ENCODE measurements at regions not wholly inside any gene's neighbourhood (a gene's known extent, or its start where the extent isn't known, plus 50 kb on each side); places are given as distances from the start of the nearest gene placed in this dataset.

GRCh38 chr14:100955201-100955600, 51.7 kb upstream of the RTL1 start:
- POLR2A ChIA-PET, result no interaction called here
- H3K27me3 Mint-ChIP-seq, result peaks cover under 1% of the 10 kb centered on the region
- no peak overlapping the region for H3K4me3 Mint-ChIP-seq
- no peak for DNase-seq
- H3K4me1 Mint-ChIP-seq, result no peaks in the 10 kb centered on the region
- H3K9me3 Mint-ChIP-seq, result no peaks in the 10 kb centered on the region
- CTCF ChIA-PET, result no interaction called here
- no peaks in the 10 kb centered on the region for H3K36me3 Mint-ChIP-seq (ENCODE audit: low read depth)
- H3K27ac Mint-ChIP-seq, result no peak overlapping the region

DNA sequence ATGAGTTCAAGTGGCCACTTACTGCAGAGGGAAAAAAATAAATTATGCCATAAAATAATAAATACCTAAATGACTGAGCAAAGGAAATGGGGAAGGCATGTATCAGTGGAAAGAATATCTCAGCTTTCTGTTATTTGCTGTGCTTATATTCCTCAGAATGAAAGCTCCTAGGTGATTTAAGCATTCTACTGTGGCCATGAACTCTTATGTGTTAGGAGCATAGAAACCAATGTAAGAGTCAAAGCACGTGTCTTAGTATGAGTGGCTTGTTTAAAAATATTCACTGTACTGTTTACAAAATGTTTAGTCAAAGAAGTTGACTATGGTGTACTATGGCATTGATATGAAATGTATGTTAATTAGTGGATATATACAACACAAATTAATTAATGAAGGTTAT, 59.0 kb upstream of the RTL1 start:
- Mint-ChIP-seq H3K4me3 (no peak overlapping the region), H3K27me3 (peaks cover 4% of the 10 kb centered on the region), H3K4me1 (no peaks in the 10 kb centered on the region), H3K9me3 (no peaks in the 10 kb centered on the region), H3K36me3 (ENCODE audit: low read depth) (no peaks in the 10 kb centered on the region), H3K27ac (no peak overlapping the region)
- ChIA-PET POLR2A (no interaction called here), CTCF (no interaction called here)
- DNase-seq, result no peak

DNA sequence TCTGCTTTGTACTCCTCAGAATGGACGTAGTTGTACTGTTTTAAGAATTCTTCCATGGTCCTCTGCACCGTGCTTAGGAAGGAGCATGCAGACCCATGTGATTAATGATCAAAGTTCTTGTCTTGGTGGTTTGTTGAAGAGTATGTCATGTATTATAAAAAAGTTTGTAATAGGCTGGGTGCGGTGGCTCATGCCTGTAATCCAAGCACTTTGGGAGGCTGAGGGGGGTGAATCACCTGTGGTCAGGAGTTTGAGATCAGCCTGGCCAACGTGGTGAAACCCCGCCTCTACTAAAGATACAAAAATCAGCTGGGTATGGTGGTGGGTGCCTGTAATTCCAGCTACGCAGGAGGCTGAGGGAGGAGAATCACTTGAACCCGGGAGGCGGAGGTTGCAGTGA, 61.8 kb upstream of the RTL1 start:
- POLR2A ChIA-PET, result no interaction called here

GRCh38 chr14:100967178-100967577, 63.7 kb upstream of the RTL1 start:
- DNase-seq, result no peak
- no peaks in the 10 kb centered on the region for H3K9me3 Mint-ChIP-seq
- no peak overlapping the region for H3K27ac Mint-ChIP-seq
- H3K4me1 Mint-ChIP-seq, result no peaks in the 10 kb centered on the region
- CTCF ChIA-PET, result no interaction called here
- H3K27me3 Mint-ChIP-seq, result no peaks in the 10 kb centered on the region
- POLR2A ChIA-PET, result no interaction called here
- no peak overlapping the region for H3K4me3 Mint-ChIP-seq
- no peaks in the 10 kb centered on the region for H3K36me3 Mint-ChIP-seq (ENCODE audit: low read depth)

More for the DNA sequence above, 61.8 kb upstream of the RTL1 start:
- H3K4me1 Mint-ChIP-seq, result no peaks in the 10 kb centered on the region
- H3K9me3 Mint-ChIP-seq, result no peaks in the 10 kb centered on the region
- DNase-seq, result no peak
- no peak overlapping the region for H3K27ac Mint-ChIP-seq
- H3K27me3 Mint-ChIP-seq, result peaks cover 2% of the 10 kb centered on the region
- H3K36me3 Mint-ChIP-seq (ENCODE audit: low read depth), result no peaks in the 10 kb centered on the region
- CTCF ChIA-PET, result no interaction called here
- no peak overlapping the region for H3K4me3 Mint-ChIP-seq

DNA sequence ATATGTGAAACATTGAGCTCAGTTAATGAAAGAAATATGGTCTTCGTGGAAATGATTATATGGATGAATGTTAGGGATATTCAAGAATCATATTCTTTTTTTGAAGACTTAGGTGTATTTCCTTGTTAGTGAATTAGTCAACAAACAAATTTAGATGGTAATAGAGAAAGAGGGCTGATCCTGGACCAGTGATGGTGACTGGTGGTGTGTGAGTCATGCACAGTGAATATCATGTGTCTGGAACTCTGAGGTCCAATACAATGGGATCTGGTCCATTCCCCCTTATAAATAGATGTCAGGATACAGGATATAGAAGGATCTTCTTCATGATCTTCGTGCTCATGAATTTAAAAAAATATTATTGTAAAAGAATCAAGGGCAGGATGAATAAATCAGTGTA, 64.4 kb upstream of the RTL1 start:
- Mint-ChIP-seq H3K4me3 (no peak overlapping the region), H3K4me1 (no peaks in the 10 kb centered on the region), H3K27me3 (no peaks in the 10 kb centered on the region), H3K27ac (no peak overlapping the region), H3K36me3 (ENCODE audit: low read depth) (no peaks in the 10 kb centered on the region), H3K9me3 (no peaks in the 10 kb centered on the region)
- DNase-seq, result no peak
- POLR2A ChIA-PET, result no interaction called here
- CTCF ChIA-PET, result no interaction called here

GRCh38 chr14:100972118-100972897, 68.8 kb upstream of the RTL1 start:
- no peaks in the 10 kb centered on the region for H3K4me1 Mint-ChIP-seq
- H3K27ac Mint-ChIP-seq, result no peak overlapping the region
- no peaks in the 10 kb centered on the region for H3K36me3 Mint-ChIP-seq (ENCODE audit: low read depth)
- ChIA-PET CTCF (no interaction called here), POLR2A (no interaction called here)
- no peak overlapping the region for H3K4me3 Mint-ChIP-seq
- no peaks in the 10 kb centered on the region for H3K9me3 Mint-ChIP-seq
- no peaks in the 10 kb centered on the region for H3K27me3 Mint-ChIP-seq
- no peak for DNase-seq

GRCh38 chr14:100975671-100976070, 72.1 kb upstream of the RTL1 start:
- no peaks in the 10 kb centered on the region for H3K9me3 Mint-ChIP-seq
- H3K27me3 Mint-ChIP-seq, result peaks cover 4% of the 10 kb centered on the region
- no peaks in the 10 kb centered on the region for H3K4me1 Mint-ChIP-seq
- no peaks in the 10 kb centered on the region for H3K36me3 Mint-ChIP-seq (ENCODE audit: low read depth)
- no peak overlapping the region for H3K27ac Mint-ChIP-seq
- H3K4me3 Mint-ChIP-seq, result no peak overlapping the region
- CTCF ChIA-PET, result interaction anchor here (0.6 kb wide), 1 partner anchor 267 kb away, joined by 6 read pairs; no protein-coding TSS in a partner anchor
- POLR2A ChIA-PET, result no interaction called here
- DNase-seq, result no peak

- ChIA-PET POLR2A (no interaction called here), CTCF (no interaction called here)
- Mint-ChIP-seq H3K9me3 (no peaks in the 10 kb centered on the region), H3K27me3 (peaks cover 4% of the 10 kb centered on the region), H3K27ac (no peak overlapping the region), H3K36me3 (ENCODE audit: low read depth) (no peaks in the 10 kb centered on the region), H3K4me3 (no peak overlapping the region), H3K4me1 (no peaks in the 10 kb centered on the region)
- no peak for DNase-seq
These were observed 75.6 kb upstream of the RTL1 start for GRCh38 chr14:100979079-100979478.

- H3K4me1 Mint-ChIP-seq, result no peaks in the 10 kb centered on the region
- peaks cover 4% of the 10 kb centered on the region for H3K27me3 Mint-ChIP-seq
- ChIA-PET CTCF (no interaction called here), POLR2A (no interaction called here)
- H3K9me3 Mint-ChIP-seq, result no peaks in the 10 kb centered on the region
- H3K36me3 Mint-ChIP-seq (ENCODE audit: low read depth), result no peaks in the 10 kb centered on the region
- no peak overlapping the region for H3K27ac Mint-ChIP-seq
- no peak for DNase-seq
- no peak overlapping the region for H3K4me3 Mint-ChIP-seq
These were observed 76.3 kb upstream of the RTL1 start for GRCh38 chr14:100979780-100980179.

- DNase-seq, result no peak
- H3K27me3 Mint-ChIP-seq, result peaks cover 4% of the 10 kb centered on the region
- no peaks in the 10 kb centered on the region for H3K4me1 Mint-ChIP-seq
- ChIA-PET POLR2A (no interaction called here), CTCF (no interaction called here)
- no peak overlapping the region for H3K4me3 Mint-ChIP-seq
- no peaks in the 10 kb centered on the region for H3K9me3 Mint-ChIP-seq
- H3K27ac Mint-ChIP-seq, result no peak overlapping the region
- H3K36me3 Mint-ChIP-seq (ENCODE audit: low read depth), result no peaks in the 10 kb centered on the region
These were observed 77.3 kb upstream of the RTL1 start for GRCh38 chr14:100980823-100981222.

DNA sequence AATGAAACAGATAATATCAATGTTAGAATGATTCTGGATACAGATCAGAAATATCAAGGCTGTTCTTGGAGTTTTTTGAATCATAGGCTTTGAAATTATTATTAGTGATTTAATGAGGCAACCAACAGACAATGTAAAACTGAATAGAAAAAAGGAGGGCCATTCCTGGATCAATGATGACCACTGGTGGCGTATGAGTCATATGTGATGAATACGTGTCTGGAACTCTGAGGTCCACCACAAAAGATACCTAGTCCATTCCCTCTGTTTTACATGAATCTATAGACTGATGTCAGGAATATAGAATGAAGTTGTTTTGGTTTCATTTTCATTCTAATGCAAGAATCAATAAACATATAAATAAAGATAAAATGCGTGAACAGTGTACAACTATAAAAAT, 78.3 kb upstream of the RTL1 start:
- no peak for DNase-seq
- no peaks in the 10 kb centered on the region for H3K4me1 Mint-ChIP-seq
- no peaks in the 10 kb centered on the region for H3K9me3 Mint-ChIP-seq
- H3K27me3 Mint-ChIP-seq, result peaks cover 6% of the 10 kb centered on the region
- no peak overlapping the region for H3K27ac Mint-ChIP-seq
- H3K4me3 Mint-ChIP-seq, result no peak overlapping the region
- ChIA-PET CTCF (no interaction called here), POLR2A (no interaction called here)
- no peaks in the 10 kb centered on the region for H3K36me3 Mint-ChIP-seq (ENCODE audit: low read depth)

- Mint-ChIP-seq H3K27me3 (peaks cover 6% of the 10 kb centered on the region), H3K36me3 (ENCODE audit: low read depth) (no peaks in the 10 kb centered on the region), H3K4me1 (no peaks in the 10 kb centered on the region), H3K9me3 (no peaks in the 10 kb centered on the region), H3K4me3 (no peak overlapping the region), H3K27ac (no peak overlapping the region)
- POLR2A ChIA-PET, result no interaction called here
- no peak for DNase-seq
- CTCF ChIA-PET, result no interaction called here
These were observed 78.8 kb upstream of the RTL1 start for GRCh38 chr14:100982353-100982752.

DNA sequence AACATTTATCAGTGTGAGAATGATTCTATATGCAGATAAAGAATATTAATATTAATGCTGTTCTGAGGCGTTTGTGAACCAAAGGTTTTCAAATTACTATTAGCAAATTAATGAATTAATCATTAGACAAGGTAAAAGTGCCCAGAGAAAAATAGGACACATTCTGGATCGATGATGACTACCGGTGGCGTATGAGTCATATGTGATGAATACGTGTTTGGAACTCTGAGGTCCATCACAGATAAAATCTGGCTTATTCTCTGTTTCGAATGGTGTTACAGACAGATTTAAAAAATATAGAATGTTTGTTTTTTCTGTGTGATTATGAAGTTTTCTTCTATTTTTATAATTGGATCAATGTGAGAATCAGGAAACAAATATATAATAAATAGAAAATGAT, 79.2 kb upstream of the RTL1 start:
- ChIA-PET CTCF (no interaction called here), POLR2A (no interaction called here)
- Mint-ChIP-seq H3K36me3 (ENCODE audit: low read depth) (no peaks in the 10 kb centered on the region), H3K27me3 (peaks cover 6% of the 10 kb centered on the region), H3K9me3 (no peaks in the 10 kb centered on the region), H3K4me1 (no peaks in the 10 kb centered on the region), H3K27ac (no peak overlapping the region), H3K4me3 (no peak overlapping the region)
- DNase-seq, result no peak

GRCh38 chr14:100983710-100984109, 80.2 kb upstream of the RTL1 start:
- H3K4me3 Mint-ChIP-seq, result no peak overlapping the region
- ChIA-PET POLR2A (no interaction called here), CTCF (no interaction called here)
- H3K27me3 Mint-ChIP-seq, result peaks cover 4% of the 10 kb centered on the region
- no peak overlapping the region for H3K27ac Mint-ChIP-seq
- no peaks in the 10 kb centered on the region for H3K9me3 Mint-ChIP-seq
- H3K36me3 Mint-ChIP-seq (ENCODE audit: low read depth), result no peaks in the 10 kb centered on the region
- no peaks in the 10 kb centered on the region for H3K4me1 Mint-ChIP-seq
- DNase-seq, result no peak

Data from activated CD4-positive, alpha-beta memory T cell treated with anti-CD3 and anti-CD28 coated beads, Interleukin-2, amount 10 ng/mL, durations not matched to agents 7 days and 5 days (primary cell).